ENCODE measurements at regions not wholly inside any gene's neighbourhood (a gene's known extent, or its start where the extent isn't known, plus 50 kb on each side); places are given as distances from the start of the nearest gene placed in this dataset.

GRCh38 chr12:127334912-127335644 is 931.9 kb upstream of the TMEM132C start:
- in situ Hi-C loops (cut with HindIII; ENCODE audit: low pct_ligation_motif_present, low pct_unique_long_range_greater_than_20kb, low sequenced_read_pairs) = no loop called here
- DNase-seq = no peak

- DNase-seq = no peak
- in situ Hi-C loops (cut with HindIII; ENCODE audit: low pct_ligation_motif_present, low pct_unique_long_range_greater_than_20kb, low sequenced_read_pairs) = no loop called here
Observed at GRCh38 chr12:127336416-127336815, 930.6 kb upstream of the TMEM132C start.

- in situ Hi-C loops (cut with HindIII; ENCODE audit: low pct_ligation_motif_present, low pct_unique_long_range_greater_than_20kb, low sequenced_read_pairs) = no loop called here
- DNase-seq = no peak
Observed at GRCh38 chr12:127339065-127339464, 927.9 kb upstream of the TMEM132C start.

- in situ Hi-C loops (cut with HindIII; ENCODE audit: low pct_ligation_motif_present, low pct_unique_long_range_greater_than_20kb, low sequenced_read_pairs) = no loop called here
- no peak for DNase-seq
Observed at GRCh38 chr12:127340381-127340780, 926.6 kb upstream of the TMEM132C start.

GRCh38 chr12:127342861-127343260 is 924.1 kb upstream of the TMEM132C start:
- in situ Hi-C loops (cut with HindIII; ENCODE audit: low pct_ligation_motif_present, low pct_unique_long_range_greater_than_20kb, low sequenced_read_pairs) = no loop called here
- no peak for DNase-seq

GRCh38 chr12:127343940-127344339 is 923.0 kb upstream of the TMEM132C start:
- in situ Hi-C loops (cut with HindIII; ENCODE audit: low pct_ligation_motif_present, low pct_unique_long_range_greater_than_20kb, low sequenced_read_pairs) = no loop called here
- no peak for DNase-seq

GRCh38 chr12:127351481-127352010 is 915.4 kb upstream of the TMEM132C start:
- no peak for DNase-seq
- in situ Hi-C loops (cut with HindIII; ENCODE audit: low pct_ligation_motif_present, low pct_unique_long_range_greater_than_20kb, low sequenced_read_pairs) = no loop called here

- DNase-seq = peak; percentile 53
- in situ Hi-C loops (cut with HindIII; ENCODE audit: low pct_ligation_motif_present, low pct_unique_long_range_greater_than_20kb, low sequenced_read_pairs) = no loop called here
Observed at GRCh38 chr12:127355061-127355841, 911.7 kb upstream of the TMEM132C start.

GRCh38 chr12:127358888-127359287 is 908.1 kb upstream of the TMEM132C start:
- in situ Hi-C loops (cut with HindIII; ENCODE audit: low pct_ligation_motif_present, low pct_unique_long_range_greater_than_20kb, low sequenced_read_pairs) = no loop called here
- DNase-seq = no peak

GRCh38 chr12:127360580-127360979 is 906.4 kb upstream of the TMEM132C start:
- no peak for DNase-seq
- in situ Hi-C loops (cut with HindIII; ENCODE audit: low pct_ligation_motif_present, low pct_unique_long_range_greater_than_20kb, low sequenced_read_pairs) = no loop called here

GRCh38 chr12:127362121-127362520 is 904.8 kb upstream of the TMEM132C start:
- in situ Hi-C loops (cut with HindIII; ENCODE audit: low pct_ligation_motif_present, low pct_unique_long_range_greater_than_20kb, low sequenced_read_pairs) = no loop called here
- no peak for DNase-seq

- DNase-seq = peak; percentile 71
- in situ Hi-C loops (cut with HindIII; ENCODE audit: low pct_ligation_motif_present, low pct_unique_long_range_greater_than_20kb, low sequenced_read_pairs) = no loop called here
Observed at GRCh38 chr12:127363392-127363791, 903.6 kb upstream of the TMEM132C start.

- in situ Hi-C loops (cut with HindIII; ENCODE audit: low pct_ligation_motif_present, low pct_unique_long_range_greater_than_20kb, low sequenced_read_pairs) = no loop called here
- DNase-seq = no peak
Observed at GRCh38 chr12:127373559-127373958, 893.4 kb upstream of the TMEM132C start.

GRCh38 chr12:127374447-127374846 is 892.5 kb upstream of the TMEM132C start:
- in situ Hi-C loops (cut with HindIII; ENCODE audit: low pct_ligation_motif_present, low pct_unique_long_range_greater_than_20kb, low sequenced_read_pairs) = no loop called here

GRCh38 chr12:127381043-127381668 is 885.8 kb upstream of the TMEM132C start:
- peak; percentile 70 for DNase-seq
- in situ Hi-C loops (cut with HindIII; ENCODE audit: low pct_ligation_motif_present, low pct_unique_long_range_greater_than_20kb, low sequenced_read_pairs) = no loop called here

More at GRCh38 chr12:127374447-127374846, 892.5 kb upstream of the TMEM132C start:
- DNase-seq = no peak

GRCh38 chr12:127381681-127382080 is 885.3 kb upstream of the TMEM132C start:
- in situ Hi-C loops (cut with HindIII; ENCODE audit: low pct_ligation_motif_present, low pct_unique_long_range_greater_than_20kb, low sequenced_read_pairs) = no loop called here
- DNase-seq = no peak

GRCh38 chr12:127383281-127383680 is 883.7 kb upstream of the TMEM132C start:
- DNase-seq = peak; percentile 21
- in situ Hi-C loops (cut with HindIII; ENCODE audit: low pct_ligation_motif_present, low pct_unique_long_range_greater_than_20kb, low sequenced_read_pairs) = no loop called here

GRCh38 chr12:127386723-127387122 is 880.2 kb upstream of the TMEM132C start:
- no peak for DNase-seq
- in situ Hi-C loops (cut with HindIII; ENCODE audit: low pct_ligation_motif_present, low pct_unique_long_range_greater_than_20kb, low sequenced_read_pairs) = no loop called here

GRCh38 chr12:127388985-127389384 is 878.0 kb upstream of the TMEM132C start:
- DNase-seq = peak; percentile 78
- in situ Hi-C loops (cut with HindIII; ENCODE audit: low pct_ligation_motif_present, low pct_unique_long_range_greater_than_20kb, low sequenced_read_pairs) = no loop called here

All from ACHN (cell line).